ENCODE measurements at regions not wholly inside any gene's neighbourhood (a gene's known extent, or its start where the extent isn't known, plus 50 kb on each side); places are given as distances from the start of the nearest gene placed in this dataset.

DNA sequence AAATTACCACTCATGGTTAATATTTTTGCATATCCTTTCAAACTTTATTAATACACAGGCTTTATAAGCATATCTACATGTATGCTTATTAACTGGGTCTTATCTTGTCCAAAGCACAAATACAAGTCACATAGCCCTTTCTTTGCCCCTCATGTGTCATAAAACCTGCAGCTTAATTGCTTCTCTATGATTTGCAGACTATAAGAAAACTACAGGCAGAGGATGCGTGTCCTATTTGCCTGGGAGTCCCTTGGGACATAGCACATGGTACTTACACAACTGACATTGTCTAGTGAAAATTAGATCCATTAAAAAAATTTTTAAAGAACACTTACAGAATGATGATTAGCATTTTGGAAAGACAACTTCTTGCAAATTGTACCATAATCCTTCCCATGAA, 190.5 kb upstream of the PLEKHA5 start:
- Mint-ChIP-seq H3K4me1 (no peaks in the 10 kb centered on the region), H3K27me3 (no peaks in the 10 kb centered on the region), H3K4me3 (no peak overlapping the region), H3K9me3 (ENCODE audit: insufficient read depth) (no peaks in the 10 kb centered on the region), H3K27ac (no peak overlapping the region)
- H2AFZ ChIP-seq (ENCODE audit: insufficient read depth, low read depth, low read length, poor library complexity, severe bottlenecking): no peak overlapping the region
- ATAC-seq (ENCODE audit: low read depth) (no peak), DNase-seq (no peak)
- intact Hi-C loops (cut with micrococcal nuclease): no loop called here
- H3K79me2 ChIP-seq (ENCODE audit: control insufficient read depth, insufficient read depth, low read length): no peaks in the 10 kb centered on the region
- no peak overlapping the region for H3K4me3 ChIP-seq (ENCODE audit: control extremely low read depth in 1 of 5, extremely low read depth in 1 of 5, insufficient read depth in 1 of 5, low read depth in 2 of 5, low read length in 4 of 5)
- no peaks in the 10 kb centered on the region for H3K36me3 ChIP-seq (replicated peaks in 1 of 2; ENCODE audit: control extremely low read depth in 1 of 2, control insufficient read depth in 1 of 2, extremely low read depth in 1 of 2, insufficient read depth in 2 of 2, low read length in 1 of 2)
- H3K27ac ChIP-seq (ENCODE audit: low read length in 2 of 2): no peak overlapping the region
- POLR2A ChIA-PET: no interaction called here
- H3K9ac ChIP-seq (ENCODE audit: low read length): no peak overlapping the region
- H3K9me3 ChIP-seq (ENCODE audit: control extremely low read depth in 1 of 3, control insufficient read depth in 2 of 3, insufficient read depth in 1 of 3, low read length in 2 of 3): no peaks in the 10 kb centered on the region
- no peak for TF ChIP-seq EZH2 (IDR thresholded peaks at IDR 0.05; ENCODE audit: borderline replicate concordance, insufficient read depth, low read depth, low read length, poor library complexity, severe bottlenecking)
- TF ChIP-seq, protein P1, sequence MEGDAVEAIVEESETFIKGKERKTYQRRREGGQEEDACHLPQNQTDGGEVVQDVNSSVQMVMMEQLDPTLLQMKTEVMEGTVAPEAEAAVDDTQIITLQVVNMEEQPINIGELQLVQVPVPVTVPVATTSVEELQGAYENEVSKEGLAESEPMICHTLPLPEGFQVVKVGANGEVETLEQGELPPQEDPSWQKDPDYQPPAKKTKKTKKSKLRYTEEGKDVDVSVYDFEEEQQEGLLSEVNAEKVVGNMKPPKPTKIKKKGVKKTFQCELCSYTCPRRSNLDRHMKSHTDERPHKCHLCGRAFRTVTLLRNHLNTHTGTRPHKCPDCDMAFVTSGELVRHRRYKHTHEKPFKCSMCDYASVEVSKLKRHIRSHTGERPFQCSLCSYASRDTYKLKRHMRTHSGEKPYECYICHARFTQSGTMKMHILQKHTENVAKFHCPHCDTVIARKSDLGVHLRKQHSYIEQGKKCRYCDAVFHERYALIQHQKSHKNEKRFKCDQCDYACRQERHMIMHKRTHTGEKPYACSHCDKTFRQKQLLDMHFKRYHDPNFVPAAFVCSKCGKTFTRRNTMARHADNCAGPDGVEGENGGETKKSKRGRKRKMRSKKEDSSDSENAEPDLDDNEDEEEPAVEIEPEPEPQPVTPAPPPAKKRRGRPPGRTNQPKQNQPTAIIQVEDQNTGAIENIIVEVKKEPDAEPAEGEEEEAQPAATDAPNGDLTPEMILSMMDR (IDR thresholded peaks at IDR 0.05): no peak
- H3K4me2 ChIP-seq (replicated peaks; ENCODE audit: low read depth, low read length, poor library complexity, severe bottlenecking): no peak overlapping the region
- H3K4me1 ChIP-seq (ENCODE audit: control insufficient read depth in 2 of 2, insufficient read depth in 2 of 2, low read length in 2 of 2): no peaks in the 10 kb centered on the region
- no CpG with 5 or more reads among the region's 1 CpG for whole genome bisulfite sequencing (ENCODE audit: insufficient coverage)
- H4K20me1 ChIP-seq (ENCODE audit: control insufficient read depth, insufficient read depth, low read length, poor library complexity, severe bottlenecking): no peaks in the 10 kb centered on the region
- H3K27me3 ChIP-seq (replicated peaks in 1 of 4; ENCODE audit: control extremely low read depth in 1 of 4, control insufficient read depth in 3 of 4, insufficient read depth in 4 of 4, low read length in 3 of 4): no peaks in the 10 kb centered on the region
- CTCF ChIA-PET: no interaction called here

DNA sequence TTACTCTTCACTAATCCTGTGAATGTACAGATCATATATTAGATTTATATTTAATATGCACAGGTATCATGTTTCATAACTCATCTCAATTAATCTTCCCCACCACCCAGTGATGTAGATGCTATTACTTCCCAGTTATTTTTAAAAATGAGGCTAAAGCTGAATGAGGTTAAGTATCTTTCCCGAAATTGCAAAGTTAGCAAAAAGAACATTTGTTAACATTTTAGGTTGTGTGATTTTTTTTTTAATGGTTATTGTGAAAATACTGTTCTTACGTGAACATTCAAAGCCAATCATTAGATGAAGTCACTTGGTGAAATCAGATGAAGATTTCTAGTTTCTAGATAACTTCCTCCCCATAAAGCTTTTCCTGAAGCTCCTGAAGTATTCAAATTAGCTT, 186.9 kb upstream of the PLEKHA5 start:
- H3K4me3 ChIP-seq (ENCODE audit: control extremely low read depth in 1 of 5, extremely low read depth in 1 of 5, insufficient read depth in 1 of 5, low read depth in 2 of 5, low read length in 4 of 5): no peak overlapping the region
- H3K9ac ChIP-seq (ENCODE audit: low read length): no peak overlapping the region
- Mint-ChIP-seq H3K27me3 (no peaks in the 10 kb centered on the region), H3K4me3 (no peak overlapping the region), H3K9me3 (ENCODE audit: insufficient read depth) (no peaks in the 10 kb centered on the region), H3K4me1 (no peaks in the 10 kb centered on the region), H3K27ac (no peak overlapping the region)
- no peaks in the 10 kb centered on the region for H3K79me2 ChIP-seq (ENCODE audit: control insufficient read depth, insufficient read depth, low read length)
- peaks cover 0 to 5% (median 0%) of the 10 kb centered on the region in 3 donors for H3K9me3 ChIP-seq (ENCODE audit: control extremely low read depth in 1 of 3, control insufficient read depth in 2 of 3, insufficient read depth in 1 of 3, low read length in 2 of 3)
- no peak overlapping the region for H3K4me2 ChIP-seq (replicated peaks; ENCODE audit: low read depth, low read length, poor library complexity, severe bottlenecking)
- H3K4me1 ChIP-seq (ENCODE audit: control insufficient read depth in 2 of 2, insufficient read depth in 2 of 2, low read length in 2 of 2): no peaks in the 10 kb centered on the region
- TF ChIP-seq EZH2 (IDR thresholded peaks at IDR 0.05; ENCODE audit: borderline replicate concordance, insufficient read depth, low read depth, low read length, poor library complexity, severe bottlenecking): no peak
- TF ChIP-seq, protein P1 (IDR thresholded peaks at IDR 0.05): no peak
- intact Hi-C loops (cut with micrococcal nuclease): no loop called here
- CTCF ChIA-PET: no interaction called here
- no peak overlapping the region for H2AFZ ChIP-seq (ENCODE audit: insufficient read depth, low read depth, low read length, poor library complexity, severe bottlenecking)
- no CpG with 5 or more reads among the region's 2 CpGs for WGBS (ENCODE audit: insufficient coverage)
- H3K27me3 ChIP-seq (replicated peaks in 1 of 4; ENCODE audit: control extremely low read depth in 1 of 4, control insufficient read depth in 3 of 4, insufficient read depth in 4 of 4, low read length in 3 of 4): no peaks in the 10 kb centered on the region
- DNase-seq (no peak), ATAC-seq (ENCODE audit: low read depth) (no peak)
- no peaks in the 10 kb centered on the region for H3K36me3 ChIP-seq (replicated peaks in 1 of 2; ENCODE audit: control extremely low read depth in 1 of 2, control insufficient read depth in 1 of 2, extremely low read depth in 1 of 2, insufficient read depth in 2 of 2, low read length in 1 of 2)
- POLR2A ChIA-PET: no interaction called here
- H3K27ac ChIP-seq (ENCODE audit: low read length in 2 of 2): no peak overlapping the region
- no peaks in the 10 kb centered on the region for H4K20me1 ChIP-seq (ENCODE audit: control insufficient read depth, insufficient read depth, low read length, poor library complexity, severe bottlenecking)

Measured in B cell (primary cell).